ENCODE measurements at regions not wholly inside any gene's neighbourhood (a gene's known extent, or its start where the extent isn't known, plus 50 kb on each side); places are given as distances from the start of the nearest gene placed in this dataset.
A peak's percentile ranks its signal among the peaks of the same experiment; 100 is the strongest.

DNA sequence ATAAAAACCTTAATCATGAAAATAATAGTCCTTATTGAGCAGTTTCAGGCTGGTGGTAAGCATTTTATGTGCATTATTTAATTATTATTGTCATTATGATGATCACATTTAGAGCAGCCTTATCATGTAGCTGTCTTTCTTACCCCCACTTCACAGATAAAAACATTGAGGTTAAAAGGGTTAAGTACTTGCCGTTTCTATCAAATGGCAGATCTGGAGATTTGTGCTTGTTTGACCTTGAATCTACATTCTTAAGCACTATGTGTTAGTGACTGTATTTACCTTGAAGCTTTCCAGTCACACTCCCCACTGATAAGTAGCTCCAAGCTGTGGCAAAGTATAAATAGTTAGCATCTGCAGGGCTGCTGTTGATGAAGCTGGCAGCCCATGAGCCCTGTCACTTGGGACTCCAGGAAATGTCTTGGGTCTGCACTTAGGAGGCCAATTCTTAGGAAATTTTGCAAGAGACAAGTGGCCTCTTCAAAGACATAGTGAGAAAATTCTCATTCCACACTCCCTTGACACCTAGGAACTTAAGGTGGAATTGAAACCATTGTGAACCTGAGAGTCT is 116.8 kb upstream of the AGR3 start:
- Histone ChIP-seq H3K9me3 (peaks cover 8% of the 10 kb centered on the region; the same call in 1 of the 2 replicates), H3K4me2 (no peak overlapping the region), H3K4me1 (no peaks in the 10 kb centered on the region), H3K9ac (no peak overlapping the region), H4K20me1 (no peaks in the 10 kb centered on the region), H3K36me3 (no peaks in the 10 kb centered on the region), H3K27ac (no peak overlapping the region), H3K4me3 (no peak overlapping the region), H3K27me3 (no peaks in the 10 kb centered on the region)
- TF ChIP-seq Cebpa-rat (IDR thresholded peaks at IDR 0.05): no peak

DNA sequence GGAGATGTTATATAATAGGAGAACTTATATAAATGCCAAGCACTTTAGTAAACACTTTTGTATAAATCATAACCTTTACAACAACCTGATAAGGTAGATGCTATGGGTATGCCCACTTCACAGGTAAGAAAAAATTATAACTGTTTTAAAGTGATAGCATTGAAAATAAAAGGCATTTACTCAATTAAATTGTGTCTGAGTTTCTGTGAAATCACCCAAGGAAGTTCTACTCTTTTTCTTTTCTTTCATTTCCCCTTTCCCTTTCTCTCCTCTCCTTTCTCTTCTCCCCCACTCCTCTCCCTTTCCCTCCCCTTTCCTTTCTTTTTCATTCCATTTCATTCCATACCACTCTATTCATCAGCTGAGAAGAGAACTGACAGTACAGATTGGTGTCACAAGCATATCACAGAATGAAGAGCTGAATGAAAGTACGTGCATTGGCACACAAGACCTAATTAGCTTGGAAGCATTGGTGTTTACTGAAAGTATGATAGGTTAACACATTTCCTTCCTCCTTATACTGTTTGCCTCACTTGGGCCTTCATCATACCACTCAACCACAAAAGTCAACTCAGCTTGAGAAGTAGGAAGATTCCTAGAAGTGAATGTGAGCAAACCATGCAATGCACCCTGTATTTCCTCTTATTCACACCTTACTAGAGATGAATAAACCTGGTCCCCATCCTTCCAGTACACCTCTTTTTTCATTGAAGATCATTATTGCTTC is 117.9 kb upstream of the AGR3 start:
- no peaks in the 10 kb centered on the region for H3K27me3 ChIP-seq
- H3K36me3 ChIP-seq: no peaks in the 10 kb centered on the region
- H3K27ac ChIP-seq: no peak overlapping the region
- no peaks in the 10 kb centered on the region for H4K20me1 ChIP-seq
- H3K4me2 ChIP-seq: no peak overlapping the region
- no peaks in the 10 kb centered on the region for H3K4me1 ChIP-seq
- no peak for TF ChIP-seq Cebpa-rat (IDR thresholded peaks at IDR 0.05)
- no peak overlapping the region for H3K9ac ChIP-seq
- no peak overlapping the region for H3K4me3 ChIP-seq
- H3K9me3 ChIP-seq: peaks cover 8% of the 10 kb centered on the region; the same call in 1 of the 2 replicates

DNA sequence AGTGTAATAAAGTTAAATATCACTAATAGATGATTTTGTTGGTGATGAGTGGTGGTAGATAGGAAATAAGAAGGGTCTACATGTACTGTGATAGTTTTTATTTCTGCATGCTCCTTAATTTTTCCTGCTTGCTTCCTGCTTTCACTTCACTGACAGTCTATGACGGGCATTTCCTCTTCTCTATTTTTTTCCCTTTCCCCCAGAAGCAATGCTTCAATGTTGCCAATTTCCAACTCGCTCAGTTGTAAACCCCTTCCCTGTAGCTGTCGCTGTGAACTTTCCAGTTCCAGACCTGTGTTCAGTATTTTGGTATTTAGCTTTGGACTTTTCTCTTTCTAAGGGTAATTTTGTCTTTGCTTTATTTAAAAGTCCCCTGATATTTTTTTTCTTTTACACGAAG is 123.5 kb upstream of the AGR3 start:
- H3K36me3 ChIP-seq: no peaks in the 10 kb centered on the region
- no peaks in the 10 kb centered on the region for H3K4me1 ChIP-seq
- no peaks in the 10 kb centered on the region for H3K9me3 ChIP-seq
- no peaks in the 10 kb centered on the region for H3K27me3 ChIP-seq
- no peaks in the 10 kb centered on the region for H4K20me1 ChIP-seq
- no peak for TF ChIP-seq Cebpa-rat (IDR thresholded peaks at IDR 0.05)
- no peak overlapping the region for H3K4me2 ChIP-seq
- H3K4me3 ChIP-seq: no peak overlapping the region
- no peak overlapping the region for H3K27ac ChIP-seq
- no peak overlapping the region for H3K9ac ChIP-seq

DNA sequence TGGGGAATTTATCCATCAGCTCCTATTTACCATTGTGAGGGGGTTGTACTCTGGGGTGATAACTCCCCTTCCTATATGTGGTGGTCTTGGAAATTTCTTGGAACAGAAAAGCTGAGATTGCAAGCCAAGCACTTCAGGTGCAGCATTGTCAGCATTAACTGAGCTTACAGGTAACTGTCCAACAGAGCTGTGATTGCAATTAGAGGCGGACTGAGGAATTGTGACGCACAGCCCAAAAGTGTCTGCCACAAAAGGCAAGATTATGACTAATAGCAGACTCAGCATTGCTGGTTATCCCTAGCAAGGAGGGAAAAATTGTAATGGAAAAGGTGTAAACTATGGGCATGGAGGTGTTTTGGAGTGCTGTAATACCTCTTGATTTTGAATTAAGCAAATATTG is 126.1 kb upstream of the AGR3 start:
- no peak overlapping the region for H3K27ac ChIP-seq
- no peaks in the 10 kb centered on the region for H3K36me3 ChIP-seq
- no peaks in the 10 kb centered on the region for H3K4me1 ChIP-seq
- H3K4me2 ChIP-seq: no peak overlapping the region
- no peaks in the 10 kb centered on the region for H3K9me3 ChIP-seq
- TF ChIP-seq Cebpa-rat (IDR thresholded peaks at IDR 0.05): no peak
- H3K9ac ChIP-seq: no peak overlapping the region
- no peak overlapping the region for H3K4me3 ChIP-seq
- H3K27me3 ChIP-seq: no peaks in the 10 kb centered on the region
- no peaks in the 10 kb centered on the region for H4K20me1 ChIP-seq

DNA sequence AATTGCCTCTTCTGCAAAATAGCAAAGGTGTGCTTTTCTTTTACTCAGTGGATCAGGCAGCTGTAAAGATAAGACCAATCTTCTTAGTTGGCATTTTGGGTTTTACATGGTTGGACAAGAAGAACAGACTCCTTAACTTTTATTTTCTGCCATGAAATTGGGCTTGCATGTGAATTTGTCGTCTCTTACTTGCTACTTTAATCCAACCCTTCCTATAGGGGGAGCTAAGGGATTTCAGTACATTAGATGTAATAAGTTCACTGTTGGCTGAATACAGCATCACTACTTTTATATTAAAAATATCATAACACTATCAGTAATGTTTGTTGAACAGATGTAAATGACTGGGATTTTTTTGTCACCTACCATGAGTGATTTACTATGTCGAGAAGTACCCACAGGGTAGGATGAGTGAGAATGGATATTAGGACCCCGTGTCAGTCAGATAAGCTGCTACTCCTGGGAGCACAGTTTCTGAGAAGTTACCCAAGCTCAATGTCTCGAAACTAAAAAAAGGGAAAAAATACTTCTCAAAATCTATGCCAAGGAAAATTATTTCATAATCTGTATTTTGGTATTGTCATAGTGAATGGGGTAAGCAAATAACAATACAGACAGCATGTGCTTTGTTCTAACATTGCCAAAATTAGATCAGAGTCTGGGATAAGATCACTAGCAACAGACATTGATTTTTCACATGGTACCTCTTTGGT is 127.4 kb upstream of the AGR3 start:
- Histone ChIP-seq H3K27ac (no peak overlapping the region), H3K4me2 (no peak overlapping the region), H3K4me3 (no peak overlapping the region), H3K27me3 (no peaks in the 10 kb centered on the region), H3K36me3 (no peaks in the 10 kb centered on the region), H3K9ac (no peak overlapping the region), H4K20me1 (no peaks in the 10 kb centered on the region), H3K4me1 (no peaks in the 10 kb centered on the region), H3K9me3 (no peaks in the 10 kb centered on the region)
- TF ChIP-seq Cebpa-rat (IDR thresholded peaks at IDR 0.05): no peak

DNA sequence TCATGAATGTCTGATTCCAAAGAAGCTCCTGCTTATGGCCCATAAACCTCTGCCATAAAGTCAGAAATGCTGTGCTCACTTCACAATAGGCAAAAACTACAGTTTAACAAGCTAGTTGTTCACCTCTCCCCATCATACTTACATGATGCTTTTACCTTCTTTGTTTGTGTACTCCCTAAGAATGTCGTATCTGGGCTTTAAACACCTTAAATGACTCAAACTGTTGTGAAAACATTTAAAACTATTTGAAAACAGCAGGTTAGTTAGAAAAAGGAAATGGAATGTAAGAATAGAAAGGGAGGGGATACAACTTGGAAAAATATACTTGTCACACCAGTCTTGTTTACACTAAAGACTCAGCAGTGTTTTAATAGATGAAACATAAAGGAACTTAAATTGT is 128.2 kb upstream of the AGR3 start:
- Histone ChIP-seq H3K9me3 (no peaks in the 10 kb centered on the region), H3K4me2 (no peak overlapping the region), H3K27me3 (no peaks in the 10 kb centered on the region), H3K36me3 (no peaks in the 10 kb centered on the region), H3K4me1 (no peaks in the 10 kb centered on the region), H3K27ac (no peak overlapping the region), H4K20me1 (no peaks in the 10 kb centered on the region), H3K9ac (no peak overlapping the region), H3K4me3 (no peak overlapping the region)
- no peak for TF ChIP-seq Cebpa-rat (IDR thresholded peaks at IDR 0.05)

DNA sequence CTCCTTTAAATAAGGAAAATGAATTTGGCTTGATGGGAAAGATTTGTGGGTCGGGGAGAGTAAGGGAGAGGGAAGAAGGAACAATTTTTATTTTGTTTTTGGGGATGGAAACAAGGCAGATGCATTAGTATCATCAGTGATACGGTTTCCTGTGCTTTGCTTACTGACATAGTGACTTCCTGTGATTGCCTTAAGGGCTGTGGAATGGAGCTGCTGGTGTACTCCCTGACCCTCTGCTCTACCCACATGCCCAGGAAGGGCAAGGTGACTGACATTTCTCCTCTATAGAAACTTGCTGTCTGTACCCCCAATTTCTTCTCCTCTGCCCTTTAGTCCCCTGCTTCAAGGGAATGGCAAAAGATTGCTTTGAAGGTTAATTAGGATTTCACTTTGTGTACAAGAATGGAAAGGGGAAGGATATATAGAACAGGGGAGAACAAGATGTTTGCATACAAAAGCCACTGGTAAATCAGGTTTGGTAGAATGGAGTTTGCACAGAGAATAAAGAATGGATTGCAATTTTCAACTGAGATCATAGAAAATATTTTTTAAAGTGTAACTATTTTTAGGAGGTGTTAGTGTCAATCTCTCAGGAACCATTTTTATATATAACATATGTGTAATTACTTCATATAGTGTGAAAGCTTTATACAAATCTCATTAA is 129.0 kb upstream of the AGR3 start:
- no peak overlapping the region for H3K4me2 ChIP-seq
- no peaks in the 10 kb centered on the region for H3K36me3 ChIP-seq
- H3K9ac ChIP-seq: no peak overlapping the region
- no peaks in the 10 kb centered on the region for H3K27me3 ChIP-seq
- H4K20me1 ChIP-seq: no peaks in the 10 kb centered on the region
- no peak for TF ChIP-seq Cebpa-rat (IDR thresholded peaks at IDR 0.05)
- no peak overlapping the region for H3K4me3 ChIP-seq
- no peak overlapping the region for H3K27ac ChIP-seq
- H3K9me3 ChIP-seq: no peaks in the 10 kb centered on the region
- H3K4me1 ChIP-seq: no peaks in the 10 kb centered on the region

DNA sequence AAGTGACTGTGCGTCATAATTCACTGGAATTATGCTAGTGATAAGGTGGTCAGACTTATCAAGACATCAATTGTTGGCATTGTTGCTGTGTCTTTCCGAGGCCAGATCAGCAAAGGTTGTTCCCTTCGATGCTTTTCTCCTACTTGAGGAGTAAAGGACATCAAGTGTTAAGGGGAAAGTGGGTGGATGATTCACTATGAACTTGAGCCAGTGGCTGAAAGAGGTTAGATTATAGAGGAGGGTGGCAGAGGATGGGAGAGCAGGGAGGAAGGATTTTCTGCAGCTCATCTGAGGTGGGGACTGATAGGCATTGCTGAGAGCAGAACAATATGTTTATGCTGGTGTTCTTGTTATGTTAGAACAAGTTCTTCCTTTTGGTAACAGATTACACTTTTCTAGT is 131.4 kb upstream of the AGR3 start:
- H3K9ac ChIP-seq: no peak overlapping the region
- H3K4me1 ChIP-seq: no peaks in the 10 kb centered on the region
- TF ChIP-seq Cebpa-rat (IDR thresholded peaks at IDR 0.05): no peak
- no peaks in the 10 kb centered on the region for H3K9me3 ChIP-seq
- H3K27me3 ChIP-seq: no peaks in the 10 kb centered on the region
- no peaks in the 10 kb centered on the region for H4K20me1 ChIP-seq
- no peak overlapping the region for H3K27ac ChIP-seq
- H3K4me2 ChIP-seq: no peak overlapping the region
- H3K36me3 ChIP-seq: no peaks in the 10 kb centered on the region
- H3K4me3 ChIP-seq: no peak overlapping the region

DNA sequence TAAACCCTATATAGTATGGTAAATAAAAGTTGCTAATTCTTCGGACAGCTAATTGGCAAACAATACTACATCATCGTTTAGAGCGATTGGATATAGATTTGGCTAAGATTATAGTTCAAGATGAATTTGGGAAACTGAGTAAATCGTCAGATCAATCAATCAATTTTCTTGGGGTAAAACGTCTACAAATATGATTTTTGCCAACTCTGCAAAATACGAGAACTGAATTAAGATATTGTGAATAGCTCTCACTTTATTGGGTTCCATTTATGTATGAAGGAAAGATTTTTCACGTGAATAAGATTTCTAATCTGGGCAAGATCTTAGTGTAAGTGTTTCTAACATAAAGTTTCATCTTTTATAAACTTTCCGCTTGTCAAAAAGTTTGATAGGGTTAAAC is 132.9 kb upstream of the AGR3 start:
- Histone ChIP-seq H3K4me1 (no peaks in the 10 kb centered on the region), H3K9ac (no peak overlapping the region), H3K27ac (no peak overlapping the region), H3K9me3 (no peaks in the 10 kb centered on the region), H4K20me1 (no peaks in the 10 kb centered on the region), H3K36me3 (no peaks in the 10 kb centered on the region), H3K27me3 (no peaks in the 10 kb centered on the region), H3K4me2 (no peak overlapping the region), H3K4me3 (no peak overlapping the region)
- TF ChIP-seq Cebpa-rat (IDR thresholded peaks at IDR 0.05): no peak

DNA sequence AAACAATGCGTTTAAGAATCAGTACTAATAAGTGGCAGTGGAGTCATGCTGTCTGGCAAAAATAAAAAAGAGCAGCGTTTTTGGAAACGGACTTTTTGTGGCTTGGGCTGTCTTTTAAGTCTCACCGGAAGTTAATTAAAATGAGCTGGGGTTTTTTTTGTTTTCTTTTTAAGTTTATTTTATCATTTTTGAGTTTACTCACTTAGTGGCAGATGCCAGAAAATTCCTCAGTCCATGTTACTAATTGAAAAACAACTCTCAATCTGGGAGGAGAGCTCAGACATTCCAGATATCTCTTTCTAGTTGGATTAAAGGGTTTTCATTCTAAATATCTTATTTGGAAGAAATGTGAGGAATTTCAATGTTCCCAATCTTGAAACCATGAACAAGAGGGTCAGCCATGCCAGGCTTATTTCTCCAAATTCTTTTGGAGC is 133.8 kb upstream of the AGR3 start:
- H3K27ac ChIP-seq: no peak overlapping the region
- H3K4me2 ChIP-seq: peak overlapping the region; percentile 14; the same call in 1 of the 2 replicates
- H3K4me3 ChIP-seq: no peak overlapping the region
- no peaks in the 10 kb centered on the region for H3K9me3 ChIP-seq
- no peak overlapping the region for H3K9ac ChIP-seq
- H3K27me3 ChIP-seq: no peaks in the 10 kb centered on the region
- TF ChIP-seq Cebpa-rat (IDR thresholded peaks at IDR 0.05): no peak
- no peaks in the 10 kb centered on the region for H3K4me1 ChIP-seq
- H3K36me3 ChIP-seq: no peaks in the 10 kb centered on the region
- no peaks in the 10 kb centered on the region for H4K20me1 ChIP-seq

Measured in BLaER1 (cell line).